ENCODE measurements at regions not wholly inside any gene's neighbourhood (a gene's known extent, or its start where the extent isn't known, plus 50 kb on each side); places are given as distances from the start of the nearest gene placed in this dataset.

- TF ChIP-seq CTCF (IDR thresholded peaks at IDR 0.05): no peak
- TF ChIP-seq POLR2A (IDR thresholded peaks at IDR 0.05; ENCODE audit: low read depth): no peak
- TF ChIP-seq EP300 (IDR thresholded peaks at IDR 0.05): no peak
These were observed 522.2 kb downstream of the ACTL7B start for GRCh38 chr9:108333530-108333983.
